ENCODE measurements at regions not wholly inside any gene's neighbourhood (a gene's known extent, or its start where the extent isn't known, plus 50 kb on each side); places are given as distances from the start of the nearest gene placed in this dataset.

DNA sequence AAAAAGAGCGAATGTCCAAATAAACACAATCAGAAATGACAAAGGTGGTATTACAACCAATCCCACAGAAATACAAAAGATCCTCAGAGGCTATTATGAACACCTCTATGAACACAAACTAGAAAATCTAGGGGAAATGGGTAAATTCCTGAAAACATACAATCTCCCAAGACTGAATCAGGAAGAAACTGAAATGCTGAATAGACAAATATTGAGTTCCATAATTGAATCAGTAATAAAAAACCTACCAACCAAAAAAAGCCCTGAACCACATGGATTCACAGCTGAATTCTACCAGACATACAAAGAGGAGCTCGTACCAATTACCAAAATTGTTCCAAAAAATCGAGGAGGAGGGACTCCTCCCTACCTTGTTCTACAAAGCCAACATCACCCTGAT is 56.1 kb upstream of the ZNF800 start:
- Histone ChIP-seq H3K9me3 (ENCODE audit: low read length) (no peaks in the 10 kb centered on the region), H3K27ac (ENCODE audit: low read depth, low read length, poor library complexity, severe bottlenecking) (no peak overlapping the region), H2AFZ (ENCODE audit: low read length) (no peak overlapping the region), H3K79me2 (ENCODE audit: insufficient read depth, low read depth, low read length) (no peaks in the 10 kb centered on the region), H3K4me3 (ENCODE audit: low read depth, low read length, poor library complexity, severe bottlenecking) (no peak overlapping the region), H3K9me2 (ENCODE audit: insufficient read depth, low read length) (no peaks in the 10 kb centered on the region), H3K4me1 (ENCODE audit: insufficient read depth, low read length, poor library complexity, severe bottlenecking) (no peaks in the 10 kb centered on the region), H3K4me2 (ENCODE audit: low read length) (no peak overlapping the region), H3K36me3 (ENCODE audit: insufficient read depth, low read length) (no peaks in the 10 kb centered on the region), H4K20me1 (ENCODE audit: insufficient read depth, low read length) (no peaks in the 10 kb centered on the region)
- intact Hi-C loops (cut with micrococcal nuclease; ENCODE audit: unreplicated experiment): loop anchor here (10.0 kb wide), 2 partner anchors 114 to 766 kb away; no protein-coding TSS in a partner anchor
- no TSS peak for BruUV-seq (replicated peaks)
- no peak for TF ChIP-seq CTCF (conservative IDR thresholded peaks at IDR 0.05; ENCODE audit: low read length)
- no peak for TF ChIP-seq EZH2phosphoT487 (IDR thresholded peaks at IDR 0.05; ENCODE audit: borderline replicate concordance, low read depth, low read length)
- no peak for DNase-seq (ENCODE audit: low spot score)
- CTCF ChIA-PET (ENCODE audit: unreplicated experiment): no interaction called here
- POLR2A ChIA-PET: interaction anchor here (0.7 kb wide), 1 partner anchor 311 kb away, joined by 3 read pairs; no protein-coding TSS in a partner anchor

- no peaks in the 10 kb centered on the region for H3K79me2 ChIP-seq (ENCODE audit: insufficient read depth, low read depth, low read length)
- peak; percentile 82 for DNase-seq (ENCODE audit: low spot score)
- no peaks in the 10 kb centered on the region for H3K36me3 ChIP-seq (ENCODE audit: insufficient read depth, low read length)
- no peak overlapping the region for H3K4me3 ChIP-seq (ENCODE audit: low read depth, low read length, poor library complexity, severe bottlenecking)
- no peaks in the 10 kb centered on the region for H4K20me1 ChIP-seq (ENCODE audit: insufficient read depth, low read length)
- no peak overlapping the region for H3K4me2 ChIP-seq (ENCODE audit: low read length)
- TF ChIP-seq EZH2phosphoT487 (IDR thresholded peaks at IDR 0.05; ENCODE audit: borderline replicate concordance, low read depth, low read length) (no peak), CTCF (conservative IDR thresholded peaks at IDR 0.05; ENCODE audit: low read length) (peak; percentile 93)
- H3K9me2 ChIP-seq (ENCODE audit: insufficient read depth, low read length): no peaks in the 10 kb centered on the region
- no peak overlapping the region for H3K27ac ChIP-seq (ENCODE audit: low read depth, low read length, poor library complexity, severe bottlenecking)
- intact Hi-C loops (cut with micrococcal nuclease; ENCODE audit: unreplicated experiment): loop anchor here (10.0 kb wide), 2 partner anchors 113 to 767 kb away; no protein-coding TSS in a partner anchor
- BruUV-seq (replicated peaks): no TSS peak
- H2AFZ ChIP-seq (ENCODE audit: low read length): no peak overlapping the region
- H3K4me1 ChIP-seq (ENCODE audit: insufficient read depth, low read length, poor library complexity, severe bottlenecking): no peaks in the 10 kb centered on the region
- no peaks in the 10 kb centered on the region for H3K9me3 ChIP-seq (ENCODE audit: low read length)
- ChIA-PET POLR2A (interaction anchor here (0.7 to 1.1 kb wide), 2 partner anchors 10 to 34 kb away, joined by 4 to 6 read pairs; no protein-coding TSS in a partner anchor), CTCF (ENCODE audit: unreplicated experiment) (interaction anchor here (0.6 kb wide), 1 partner anchor 18 kb away, joined by 3 read pairs; no protein-coding TSS in a partner anchor)
These were observed 54.9 kb upstream of the ZNF800 start for GRCh38 chr7:127447326-127447945.

DNA sequence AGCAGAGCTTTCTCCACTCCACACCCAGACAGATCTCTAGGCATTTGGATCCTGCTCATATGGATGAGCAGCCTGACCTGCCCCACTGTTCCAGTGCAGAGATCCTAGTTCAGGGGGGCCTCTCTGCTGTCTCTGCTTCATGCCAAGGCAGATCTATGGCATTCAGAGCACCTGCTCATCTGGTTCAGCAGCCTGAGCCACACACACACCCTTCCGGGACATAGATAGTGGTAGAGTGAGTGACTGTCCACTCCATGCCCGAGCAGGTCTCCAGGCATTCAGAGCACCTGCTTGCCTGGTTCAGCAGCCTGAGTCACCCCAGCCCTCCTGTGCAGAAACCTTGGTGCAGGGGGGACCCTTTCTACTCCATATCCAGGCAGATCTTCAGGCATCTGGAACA is 54.3 kb upstream of the ZNF800 start:
- Histone ChIP-seq H3K9me2 (ENCODE audit: insufficient read depth, low read length) (no peaks in the 10 kb centered on the region), H2AFZ (ENCODE audit: low read length) (no peak overlapping the region), H3K4me3 (ENCODE audit: low read depth, low read length, poor library complexity, severe bottlenecking) (no peak overlapping the region), H3K9me3 (ENCODE audit: low read length) (no peaks in the 10 kb centered on the region), H4K20me1 (ENCODE audit: insufficient read depth, low read length) (no peaks in the 10 kb centered on the region), H3K4me1 (ENCODE audit: insufficient read depth, low read length, poor library complexity, severe bottlenecking) (no peaks in the 10 kb centered on the region), H3K4me2 (ENCODE audit: low read length) (no peak overlapping the region), H3K79me2 (ENCODE audit: insufficient read depth, low read depth, low read length) (no peaks in the 10 kb centered on the region), H3K36me3 (ENCODE audit: insufficient read depth, low read length) (no peaks in the 10 kb centered on the region), H3K27ac (ENCODE audit: low read depth, low read length, poor library complexity, severe bottlenecking) (no peak overlapping the region)
- CTCF ChIA-PET (ENCODE audit: unreplicated experiment): interaction anchor here (0.6 kb wide), 1 partner anchor 17 kb away, joined by 3 read pairs; no protein-coding TSS in a partner anchor
- TF ChIP-seq EZH2phosphoT487 (IDR thresholded peaks at IDR 0.05; ENCODE audit: borderline replicate concordance, low read depth, low read length): no peak
- no peak for TF ChIP-seq CTCF (conservative IDR thresholded peaks at IDR 0.05; ENCODE audit: low read length)
- BruUV-seq (replicated peaks): no TSS peak
- intact Hi-C loops (cut with micrococcal nuclease; ENCODE audit: unreplicated experiment): loop anchor here (10.0 kb wide), 2 partner anchors 112 to 768 kb away; no protein-coding TSS in a partner anchor
- POLR2A ChIA-PET: interaction anchor here (1.1 kb wide), 1 partner anchor 35 kb away, joined by 4 read pairs; no protein-coding TSS in a partner anchor
- DNase-seq (ENCODE audit: low spot score): peak; percentile 1
